H4 (cell line): ENCODE measurements at regions not wholly inside any gene's neighbourhood (a gene's known extent, or its start where the extent isn't known, plus 50 kb on each side); places are given as distances from the start of the nearest gene placed in this dataset.
"Not testable (repeated sequence)": the region's sequence is repeated elsewhere in the genome, so short reads cannot be mapped to it uniquely, and the experiment has no call there.

Source experiments
- DNase-seq: peaks from one replicate; pipeline ENCODE4 v3.0.0-alpha.2; 2015; ENCODE audit warnings: low spot score

DNA sequence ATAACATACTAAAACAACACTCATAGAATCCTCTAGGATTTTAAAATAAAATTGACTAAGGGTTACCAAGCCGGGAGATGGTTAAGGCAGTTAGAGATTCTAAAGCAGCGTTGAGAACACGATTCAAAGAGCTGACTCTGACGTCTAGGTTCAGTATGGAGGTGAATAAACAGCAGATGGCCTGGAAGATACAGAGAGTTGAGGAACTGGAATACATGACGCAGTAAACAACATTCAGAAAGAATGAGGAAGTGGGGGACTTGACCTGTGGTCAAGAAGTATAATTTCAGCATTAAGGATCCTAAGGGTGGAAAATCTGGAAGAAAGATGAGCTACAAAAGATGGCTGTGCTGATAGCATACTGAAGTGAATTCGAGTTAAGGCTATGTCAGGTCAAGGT lies 172.5 kb upstream of the NBPF9 start:
- DNase-seq = not testable (repeated sequence)

DNA sequence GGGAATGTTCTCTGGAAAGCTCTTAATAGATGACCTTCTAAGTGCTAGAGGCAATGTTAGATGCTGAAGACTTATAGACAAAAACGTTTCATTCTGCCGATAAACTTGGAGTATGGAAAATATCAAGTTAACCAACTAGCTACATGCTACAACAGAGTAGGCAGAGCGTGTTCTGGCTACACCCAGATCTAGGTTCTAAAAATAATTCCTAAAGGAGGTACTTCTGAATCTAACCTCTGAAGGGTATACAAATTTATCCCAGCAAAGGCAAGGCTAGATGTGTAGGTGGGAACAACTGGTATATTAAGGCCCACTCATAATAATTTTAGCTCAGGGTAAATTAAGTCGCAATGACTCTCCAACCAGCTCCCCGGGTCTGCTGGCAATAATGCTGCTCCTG lies 173.1 kb upstream of the NBPF9 start:
- not testable (repeated sequence) for DNase-seq

DNA sequence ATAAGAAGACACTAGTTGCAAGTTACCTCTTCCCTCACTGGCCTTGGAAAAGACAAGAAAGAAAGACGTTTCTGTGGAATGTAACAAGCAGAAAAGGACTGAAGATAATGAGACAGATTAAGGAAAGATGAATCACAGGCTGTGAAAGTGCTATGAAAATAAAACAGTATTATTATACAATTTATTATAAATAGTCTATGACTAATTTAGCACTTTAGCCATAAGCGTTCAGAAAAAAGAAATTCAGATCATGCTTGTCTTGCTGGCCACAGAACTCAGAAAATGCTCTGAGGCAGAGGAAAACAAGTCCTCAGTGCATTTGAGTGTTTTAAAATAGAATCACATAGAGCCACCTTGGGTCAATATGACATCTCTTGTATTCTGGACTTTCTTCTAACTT lies 174.8 kb upstream of the NBPF9 start:
- not testable (repeated sequence) for DNase-seq

DNA sequence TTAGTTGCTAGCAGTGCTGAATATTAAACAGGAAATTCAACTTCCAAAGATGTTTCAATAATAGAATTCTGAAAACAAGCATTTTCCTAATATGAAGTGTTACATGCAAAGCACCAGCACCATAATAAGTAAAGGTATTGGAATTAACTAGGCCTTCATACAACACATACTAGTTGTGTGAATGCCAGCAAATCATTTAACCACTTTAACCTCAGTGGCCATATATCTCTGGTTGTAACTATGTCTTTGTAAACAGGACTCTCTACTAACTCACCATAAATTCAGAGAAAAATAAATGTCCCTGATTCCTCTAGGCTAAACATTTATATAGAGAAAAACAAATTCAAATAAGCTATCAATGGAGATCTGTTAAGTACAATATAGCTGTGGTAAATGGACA lies 175.7 kb upstream of the NBPF9 start:
- DNase-seq = not testable (repeated sequence)

DNA sequence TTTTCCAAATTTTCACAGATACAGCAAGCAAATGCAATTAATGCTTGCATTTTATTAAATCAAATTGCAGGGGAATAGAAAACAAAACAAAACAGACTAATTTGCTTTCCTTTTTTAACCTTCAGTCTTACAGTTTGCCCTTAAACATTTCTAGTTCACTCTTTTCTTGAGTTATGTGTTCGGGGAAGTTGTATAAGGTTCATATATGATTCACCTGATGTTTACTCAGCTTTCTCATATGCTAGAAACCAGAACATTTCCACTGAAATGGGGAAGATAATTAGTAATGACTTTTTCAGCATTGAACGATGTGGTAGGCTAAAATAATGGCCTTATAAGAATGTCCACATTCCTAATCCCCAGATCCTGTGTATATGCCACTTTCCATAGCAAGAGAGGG lies 176.2 kb upstream of the NBPF9 start:
- not testable (repeated sequence) for DNase-seq

DNA sequence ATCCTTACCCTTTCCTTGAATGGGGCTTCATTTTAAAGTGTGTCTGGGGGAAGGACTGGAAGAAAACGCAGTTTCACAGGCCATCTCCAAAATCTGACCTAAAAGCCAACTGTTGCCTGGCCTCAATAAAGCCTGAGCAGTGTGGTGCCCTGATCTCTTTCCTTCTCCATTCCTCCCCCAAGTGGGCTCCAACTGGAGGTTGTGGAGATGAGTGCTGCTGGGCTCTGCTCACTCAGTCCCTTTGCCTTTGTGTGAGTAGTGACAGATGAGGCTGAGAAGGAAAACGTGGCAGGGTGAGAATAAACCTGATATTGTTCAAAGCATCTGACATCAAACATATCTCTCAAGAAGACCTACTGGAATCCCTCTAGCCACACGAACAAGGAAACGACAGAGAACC lies 181.4 kb upstream of the NBPF9 start:
- DNase-seq = not testable (repeated sequence)

DNA sequence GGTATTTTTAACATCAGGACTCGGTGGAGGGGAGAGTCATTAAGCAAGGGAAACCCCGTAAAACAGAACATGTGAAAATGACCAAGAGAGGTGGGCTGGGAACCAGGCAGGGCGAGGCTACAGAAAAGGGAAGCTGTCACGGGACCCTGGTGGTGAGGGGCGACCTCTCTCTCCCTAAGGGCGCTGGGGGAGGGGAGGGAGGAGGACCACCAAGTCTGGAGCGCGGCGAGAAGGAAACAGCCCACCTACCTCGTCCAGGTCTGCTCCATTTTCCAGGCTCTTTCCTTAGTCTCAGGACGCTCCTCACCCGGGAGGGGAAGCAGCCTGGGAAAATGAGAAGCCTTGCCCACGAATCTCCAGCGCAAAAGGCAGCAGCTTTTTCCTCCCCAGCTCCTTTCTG lies 181.9 kb upstream of the NBPF9 start:
- DNase-seq = not testable (repeated sequence)

DNA sequence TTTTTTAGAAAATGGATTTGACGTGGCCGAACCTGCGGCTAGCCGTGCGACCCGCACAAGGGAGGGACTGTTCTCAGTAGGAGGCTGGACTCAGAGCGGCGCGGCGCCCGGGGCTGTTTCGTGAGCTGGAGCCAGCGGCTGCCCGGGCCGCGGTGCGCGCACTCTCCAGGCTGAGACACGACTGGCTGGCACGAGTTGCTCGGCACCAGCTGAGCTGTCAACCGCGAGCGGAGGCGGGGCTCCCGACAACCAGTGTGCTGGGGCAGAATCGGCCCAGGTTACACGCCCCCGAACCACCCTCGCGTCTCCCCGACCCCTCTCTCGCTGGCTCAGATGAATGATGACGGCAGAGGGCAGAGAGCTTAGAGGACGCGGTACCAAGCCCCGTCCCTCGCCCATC lies 182.3 kb upstream of the NBPF9 start:
- DNase-seq = not testable (repeated sequence)

DNA sequence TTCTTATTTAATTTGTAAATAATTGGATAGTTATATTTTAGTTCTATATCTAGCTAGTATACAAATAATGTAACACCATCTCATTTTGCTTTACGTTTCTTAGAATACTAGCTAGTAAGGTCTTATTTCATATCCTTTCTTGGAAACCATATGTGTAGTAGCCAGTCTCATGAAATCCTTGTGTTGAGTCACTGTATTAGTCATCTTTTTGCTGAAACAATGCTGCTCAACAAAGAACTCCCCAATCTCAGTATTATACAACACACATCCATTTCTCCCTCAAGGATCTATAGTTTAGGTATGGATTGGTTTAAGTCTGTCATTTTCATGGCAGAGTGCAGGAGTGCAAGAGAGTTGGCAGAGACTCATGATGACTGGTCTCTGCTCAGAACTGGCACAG lies 185.2 kb upstream of the NBPF9 start:
- not testable (repeated sequence) for DNase-seq

DNA sequence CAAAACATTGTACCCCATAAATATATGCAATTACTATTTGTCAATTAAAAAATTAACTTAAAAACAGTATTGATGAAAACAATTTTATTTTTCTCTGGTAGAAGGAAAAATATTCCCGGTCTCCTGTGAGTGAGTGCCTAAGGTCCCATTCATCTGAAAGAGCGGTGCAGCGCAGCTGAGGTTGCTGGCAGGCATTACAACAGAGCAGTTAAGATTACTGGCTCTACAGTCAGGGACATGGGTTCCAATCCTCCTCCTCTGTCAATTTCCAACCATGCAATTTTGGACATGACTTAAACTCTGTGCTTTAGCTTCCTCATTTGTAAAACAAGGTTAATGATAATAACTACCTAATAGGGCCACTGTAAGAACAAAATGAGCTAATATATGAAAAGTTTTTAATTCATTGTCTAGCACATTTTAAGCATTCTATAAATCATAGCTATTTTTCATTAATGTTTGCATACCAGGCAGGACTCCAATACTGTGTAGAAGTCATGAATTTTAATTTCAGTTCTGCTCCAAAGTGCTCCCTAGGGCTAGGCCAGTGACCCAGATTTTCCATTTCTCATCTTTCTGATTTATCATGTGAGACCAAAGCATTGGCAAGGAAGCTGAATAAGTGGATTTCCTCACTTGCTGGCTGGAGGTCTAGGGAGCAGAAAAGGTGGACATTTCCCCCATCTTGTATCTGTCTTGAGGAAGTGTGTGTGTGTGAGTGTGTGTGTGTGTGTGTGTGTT lies 174.2 kb upstream of the NBPF19 start:
- not testable (repeated sequence) for DNase-seq

DNA sequence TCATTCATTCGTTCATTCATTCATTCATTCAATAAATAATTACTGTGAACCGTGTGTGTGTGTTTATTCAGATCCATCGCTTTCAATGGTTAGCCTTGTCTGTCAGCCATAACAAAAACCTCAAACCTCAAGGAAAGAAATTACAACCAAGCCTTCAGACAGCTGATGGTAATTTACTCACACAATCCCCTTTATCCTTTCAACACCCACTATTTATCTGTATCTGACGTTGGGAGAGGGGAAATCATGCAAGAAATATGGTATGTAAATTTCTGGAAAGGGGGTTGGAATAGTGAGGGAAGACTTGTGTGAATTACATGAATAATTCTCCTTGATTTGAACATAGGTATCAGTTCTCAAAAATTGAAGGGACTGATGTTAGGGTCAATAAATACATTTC lies 173.6 kb upstream of the NBPF19 start:
- DNase-seq = not testable (repeated sequence)

DNA sequence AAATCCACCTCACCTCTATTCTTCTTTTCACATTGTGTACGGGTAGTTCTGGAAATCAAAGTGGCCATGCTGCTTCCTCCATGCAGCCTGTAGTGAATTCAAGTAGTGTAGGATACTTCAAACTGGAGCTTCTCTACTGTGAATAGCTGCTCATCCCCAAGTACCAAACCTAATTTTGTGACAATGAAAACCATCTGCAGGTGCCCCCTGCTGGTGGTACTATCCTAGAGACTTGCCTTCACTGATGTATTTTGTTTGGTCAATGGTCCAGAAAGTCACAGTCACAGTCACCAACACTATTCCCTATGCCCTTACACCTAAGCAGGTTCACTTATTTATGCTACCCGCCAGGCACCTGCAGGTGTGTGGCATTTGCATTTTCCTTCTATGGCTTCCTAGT lies 170.0 kb upstream of the NBPF19 start:
- not testable (repeated sequence) for DNase-seq

DNA sequence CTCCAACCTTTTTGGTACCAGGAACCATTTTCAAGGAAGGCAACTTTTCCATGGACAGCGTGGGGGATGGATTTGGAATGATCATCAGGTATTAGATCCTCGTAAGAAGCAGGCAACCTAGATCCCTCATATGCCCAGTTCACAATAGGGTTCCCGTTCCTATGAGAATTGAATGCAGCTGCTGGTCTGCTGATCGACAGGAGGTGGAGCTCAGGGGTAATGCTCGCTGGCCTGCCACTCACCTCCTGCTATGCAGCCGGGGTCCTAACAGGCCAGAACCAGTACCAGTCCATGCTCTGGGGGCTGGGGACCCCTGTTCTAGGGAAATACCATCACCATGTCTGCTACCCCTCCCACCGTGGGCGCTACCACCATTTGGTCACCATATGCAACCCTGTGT lies 167.2 kb upstream of the NBPF19 start:
- DNase-seq = not testable (repeated sequence)

DNA sequence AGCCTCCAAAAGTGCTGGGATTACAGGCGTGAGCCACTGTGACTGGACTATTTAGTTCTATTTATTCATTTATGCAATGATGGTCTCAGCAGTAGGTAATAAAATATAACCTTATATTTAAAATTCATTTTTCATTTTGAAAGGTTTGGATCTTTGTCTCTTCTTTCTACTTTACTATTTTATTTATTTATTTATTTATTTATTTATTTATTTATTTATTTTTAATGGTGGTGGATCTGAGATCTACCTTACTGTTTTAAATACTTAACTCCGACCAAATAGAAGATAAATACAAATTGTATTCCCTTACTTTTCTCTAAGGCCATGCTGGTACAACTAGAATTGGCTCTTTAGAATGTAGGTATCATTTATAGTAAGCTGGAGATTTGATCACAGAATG lies 159.9 kb upstream of the NBPF19 start:
- not testable (repeated sequence) for DNase-seq

DNA sequence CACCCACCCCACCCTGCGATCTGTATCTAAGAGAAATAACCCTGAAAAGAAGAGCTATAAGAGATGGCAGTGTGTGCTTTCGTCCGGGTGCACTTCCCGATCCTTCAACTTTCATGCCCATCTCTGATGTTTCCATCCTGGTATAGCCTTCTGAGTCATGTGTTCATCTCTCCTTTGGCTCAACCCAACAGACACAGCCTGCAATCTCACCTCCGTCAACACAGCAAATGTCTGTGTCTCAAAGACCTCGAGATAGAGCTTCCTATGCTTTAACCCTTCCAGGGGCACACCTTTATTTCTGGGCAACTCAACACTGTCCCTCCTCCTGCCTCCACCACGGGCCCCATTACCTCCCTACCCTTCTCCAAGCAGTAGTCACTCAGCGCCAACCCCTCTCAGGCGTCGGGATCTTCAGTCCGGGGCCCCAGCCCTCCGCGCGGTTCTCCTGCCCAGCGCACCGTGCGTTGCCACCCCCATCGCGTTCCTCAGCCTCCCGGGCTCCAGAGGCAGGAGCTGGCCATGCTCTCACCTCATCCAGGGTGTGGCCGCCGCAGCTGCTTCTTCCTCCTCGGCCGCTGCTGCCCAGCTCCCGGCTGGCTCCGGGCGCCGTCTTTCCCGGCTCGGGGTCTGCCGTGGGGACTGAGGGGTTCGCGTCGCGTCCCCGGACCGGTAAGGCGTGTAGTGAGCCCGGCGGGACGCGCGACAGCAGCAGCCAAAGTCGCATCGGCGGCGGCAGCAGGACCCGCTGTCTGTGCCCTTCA lies 153.7 kb upstream of the NBPF19 start:
- not testable (repeated sequence) for DNase-seq

DNA sequence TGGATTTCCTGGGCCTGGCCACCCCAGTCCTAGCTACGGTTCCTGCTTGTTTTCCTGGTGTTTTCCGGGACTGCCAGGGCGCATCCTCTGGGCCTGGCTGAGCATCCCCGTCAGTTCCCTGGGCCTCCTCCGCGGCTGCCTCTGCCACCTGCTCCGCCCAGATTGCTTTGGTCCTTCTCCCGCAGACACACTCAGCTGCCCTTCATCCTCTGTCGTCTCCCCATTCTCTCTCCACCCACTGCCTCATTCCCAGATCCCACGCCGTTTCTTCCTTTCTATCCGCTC lies 153.2 kb upstream of the NBPF19 start:
- not testable (repeated sequence) for DNase-seq

DNA sequence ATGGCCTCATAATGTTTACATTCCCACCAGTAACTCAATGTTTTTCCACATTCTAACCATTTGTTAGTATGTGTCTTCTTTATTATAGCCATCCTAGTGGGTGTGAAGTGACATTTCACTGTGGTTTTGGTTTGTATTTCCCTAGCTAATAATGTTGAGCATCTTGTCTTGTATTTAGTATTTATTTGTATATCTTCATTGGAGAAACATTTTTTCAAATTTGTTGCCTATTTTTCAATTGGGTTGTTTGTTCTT lies 144.8 kb upstream of the NBPF19 start:
- not testable (repeated sequence) for DNase-seq

DNA sequence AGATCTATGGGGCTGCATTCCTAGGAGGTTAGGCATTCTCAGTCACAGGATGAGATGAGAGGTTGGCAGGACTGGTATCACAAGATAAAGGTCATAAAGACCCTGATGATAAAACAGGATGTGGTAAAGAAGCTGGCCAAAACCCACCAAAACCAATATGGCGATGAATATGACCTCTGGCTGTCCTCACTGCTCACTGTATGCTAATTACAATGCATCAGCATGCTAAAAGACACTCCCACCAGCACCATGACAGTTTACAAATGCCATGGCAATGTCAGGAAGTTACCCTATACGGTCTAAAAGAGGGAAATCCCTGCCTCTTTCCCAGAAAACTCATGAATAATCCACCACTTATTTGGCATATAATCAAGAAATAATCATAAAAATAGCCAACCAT lies 138.8 kb upstream of the NBPF19 start:
- DNase-seq = not testable (repeated sequence)

DNA sequence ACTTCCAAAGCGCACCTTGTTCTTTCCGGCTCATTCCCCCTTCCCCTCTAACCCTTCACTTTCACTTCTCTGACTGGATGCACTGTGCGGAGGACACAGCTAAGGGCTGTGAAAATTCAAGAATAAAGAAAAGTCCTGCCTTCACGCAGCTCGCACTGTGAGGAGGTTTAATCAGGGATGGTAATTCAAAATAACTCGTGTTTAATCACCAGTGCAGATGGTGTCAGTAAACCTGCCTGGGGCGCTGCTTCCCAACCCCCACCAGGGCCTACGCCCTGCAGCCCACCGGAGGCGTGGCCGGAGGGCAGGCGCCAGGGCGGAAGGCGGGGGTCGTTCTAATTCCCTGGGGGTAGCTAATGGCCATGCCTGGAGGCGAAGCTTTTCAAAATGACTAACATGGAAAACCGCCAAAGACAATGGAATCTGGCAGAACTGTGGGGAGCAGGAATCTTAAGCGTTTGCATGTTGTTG lies 136.6 kb upstream of the NBPF19 start:
- not testable (repeated sequence) for DNase-seq

DNA sequence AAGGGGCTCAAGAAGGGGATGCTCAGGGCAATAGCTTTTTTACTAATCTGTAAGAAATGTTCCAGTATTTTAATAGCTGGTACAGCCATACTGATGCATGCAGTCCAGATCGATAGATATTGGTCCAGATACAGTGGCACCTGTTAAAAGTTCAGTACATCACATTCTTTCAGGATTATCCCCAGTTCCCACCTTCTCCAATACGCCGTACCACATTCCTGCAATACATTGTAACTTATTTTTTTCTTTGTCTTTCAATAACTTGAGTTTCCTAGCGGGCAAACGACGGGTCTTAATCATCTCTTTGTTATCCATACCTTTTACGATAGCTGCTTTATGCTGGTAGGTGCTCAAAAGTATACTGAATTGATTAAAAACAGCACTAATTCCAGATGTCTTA lies 136.1 kb upstream of the NBPF19 start:
- DNase-seq = not testable (repeated sequence)

DNA sequence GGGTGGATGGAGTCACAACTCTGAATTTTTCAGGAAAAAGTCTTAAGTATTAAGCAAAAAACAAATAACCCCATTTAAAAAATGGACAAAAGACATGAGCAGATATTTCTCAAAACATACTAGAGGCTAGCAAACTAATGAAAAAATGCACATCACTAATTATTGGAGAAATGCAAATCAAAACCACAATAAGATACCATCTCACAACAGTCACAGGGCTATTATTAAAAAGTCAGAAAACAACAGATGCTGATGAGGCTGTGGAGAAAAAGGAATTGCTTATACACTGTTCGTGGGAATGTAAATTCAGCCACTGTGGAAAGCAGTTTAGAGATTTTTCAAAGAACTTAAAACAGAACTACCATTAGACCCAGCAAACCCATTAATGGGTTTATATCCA lies 125.4 kb upstream of the NBPF19 start:
- not testable (repeated sequence) for DNase-seq

DNA sequence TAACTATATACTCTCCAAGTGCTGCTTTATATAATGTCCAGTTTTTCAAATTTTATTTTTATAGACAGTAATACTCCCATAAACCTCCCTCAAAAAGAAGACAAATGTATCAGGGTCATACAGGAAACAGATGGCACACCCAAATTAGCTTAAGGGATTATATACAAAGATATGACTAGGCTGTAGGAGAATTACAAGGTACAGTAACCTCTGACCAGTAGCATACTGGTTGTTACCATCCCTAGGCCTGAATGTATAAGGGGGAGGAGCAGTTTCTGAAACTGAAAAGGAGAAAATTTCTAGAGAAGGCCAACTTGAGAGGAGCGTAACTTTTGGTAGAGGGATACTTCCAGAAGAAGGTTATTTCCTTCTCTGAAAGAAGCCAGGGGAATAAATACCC lies 122.6 kb upstream of the NBPF19 start:
- not testable (repeated sequence) for DNase-seq

DNA sequence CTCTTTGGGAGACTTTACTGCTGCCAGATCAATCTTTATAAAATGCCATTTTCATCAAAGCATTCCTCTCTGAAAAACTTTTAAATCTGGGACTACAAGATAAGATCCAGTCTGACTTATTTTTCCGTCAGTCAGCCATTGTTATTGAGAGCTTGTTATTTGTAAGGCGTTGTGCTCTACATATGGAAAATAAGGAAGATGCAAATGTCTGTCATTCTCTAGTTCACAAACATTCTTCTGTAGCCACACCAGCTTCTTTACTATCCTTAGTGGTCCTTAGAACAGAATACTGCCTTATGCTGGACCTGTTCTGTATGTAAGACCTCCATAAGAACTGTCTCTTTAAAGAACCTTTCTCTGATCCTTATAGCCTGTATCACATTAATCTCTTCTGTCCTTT lies 120.3 kb upstream of the NBPF19 start:
- DNase-seq = not testable (repeated sequence)

DNA sequence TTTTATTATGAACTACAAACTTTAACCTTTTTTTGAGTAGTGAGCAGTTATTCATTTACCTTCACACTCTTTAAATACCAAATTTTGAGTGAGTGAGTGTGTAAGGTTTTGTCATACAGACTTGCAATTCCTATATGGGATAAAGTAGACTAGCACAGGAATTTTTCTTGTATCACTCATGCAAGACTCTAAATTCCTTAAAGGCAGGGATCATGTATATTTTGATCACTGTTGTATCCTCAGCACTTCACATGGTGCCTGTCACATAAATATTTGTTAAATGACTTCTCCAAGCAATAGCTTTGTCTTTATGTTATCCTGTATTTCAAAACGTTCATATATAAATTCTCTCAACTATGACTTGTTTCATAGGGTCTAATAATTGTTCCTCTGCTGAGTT lies 119.1 kb upstream of the NBPF19 start:
- DNase-seq = not testable (repeated sequence)
